Upper lobe of left lung (tissue), 4 donors: ENCODE measurements at regions not wholly inside any gene's neighbourhood (a gene's known extent, or its start where the extent isn't known, plus 50 kb on each side); places are given as distances from the start of the nearest gene placed in this dataset.

Experiments used
- CTCF ChIP-seq, 6 experiments: fragments of 450-650 bp in 4 of 6; fragments of 200-600 bp in 2 of 6; sonication (generic) in 2 of 6; IDR thresholded peaks; one replicate each; pipeline ENCODE4 v1.5.1; 2016 to 2019; ENCODE audit warnings: antibody characterized with exemption in 6 of 6
- POLR2A ChIP-seq, 4 donors: fragments of 450-650 bp; IDR thresholded peaks; one replicate each; pipeline ENCODE4 v1.5.1; 2016 to 2017; ENCODE audit warnings: antibody characterized with exemption in 4 of 4, mild to moderate bottlenecking in 2 of 4
- POLR2AphosphoS5 ChIP-seq, 2 donors: sonication (generic); formaldehyde crosslinking; IDR thresholded peaks; one replicate each; pipeline ENCODE4 v1.5.1; 2017; ENCODE audit warnings: antibody characterized with exemption in 2 of 2

DNA sequence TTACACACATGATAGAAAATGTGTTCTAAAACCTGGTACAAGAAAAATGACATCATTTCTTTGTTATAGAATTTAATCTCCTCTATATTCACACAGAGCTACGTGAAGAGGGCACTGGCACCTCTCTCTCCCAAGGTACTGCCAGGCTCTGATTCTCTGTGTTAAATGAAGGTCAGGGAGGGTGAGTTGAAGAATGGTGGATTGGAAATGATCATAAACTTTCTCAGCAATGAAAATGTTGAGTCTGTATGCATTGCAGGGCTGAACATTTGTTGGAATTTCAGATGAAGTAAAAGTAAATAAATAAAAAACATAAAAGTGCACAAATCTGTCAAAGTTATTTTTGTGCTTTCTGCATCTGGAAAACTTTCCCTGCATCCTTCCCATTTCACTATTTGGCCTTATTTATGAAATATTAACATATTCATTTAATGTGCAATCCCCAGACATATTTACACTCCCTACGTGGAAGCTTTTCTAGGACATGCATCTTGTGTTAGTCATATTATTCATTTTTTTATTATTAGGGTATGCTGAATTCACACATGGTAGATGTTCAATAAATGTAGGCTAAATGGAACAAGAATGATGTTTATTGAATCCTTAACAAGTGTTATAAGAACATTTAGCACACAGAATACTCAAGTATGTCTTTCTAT lies 810.3 kb upstream of the CDH8 start:
- TF ChIP-seq CTCF (IDR thresholded peaks at IDR 0.05) (no peak), POLR2A (IDR thresholded peaks at IDR 0.05) (no peak), POLR2AphosphoS5 (IDR thresholded peaks at IDR 0.05) (no peak)
